GM23338 (cell line): ENCODE measurements at regions not wholly inside any gene's neighbourhood (a gene's known extent, or its start where the extent isn't known, plus 50 kb on each side); places are given as distances from the start of the nearest gene placed in this dataset.

Experiments
- ATAC-seq: fragments of 200-7000 bp; cut with Tn5 transposase; 3 replicates; pipeline ENCODE4 v1.9.1; 2020
- DNase-seq: peaks from one replicate; pipeline ENCODE4 v3.0.0-alpha.2; 2015; ENCODE audit warnings: low spot score
- H2AFZ ChIP-seq: fragments of 200-600 bp; sonication (generic); 2 replicates; pipeline ENCODE4 v1.8.0; 2016; ENCODE audit warnings: antibody characterized with exemption, mild to moderate bottlenecking, moderate library complexity
- H3F3A ChIP-seq: fragments of 200-600 bp; sonication (generic); replicated peaks from 2 replicates; pipeline ENCODE4 v1.8.0; 2017; ENCODE audit warnings: antibody characterized with exemption, mixed run types, low read depth
- H3K27ac ChIP-seq: fragments of 200-600 bp; sonication (generic); 2 replicates; pipeline ENCODE4 v1.6.1; 2016; ENCODE audit warnings: low read depth
- H3K27me3 ChIP-seq: fragments of 200-600 bp; sonication (generic); 2 replicates; pipeline ENCODE4 v1.8.0; 2016; ENCODE audit warnings: mild to moderate bottlenecking, mixed run types, moderate library complexity; ENCODE audit not compliant: insufficient read depth
- H3K36me3 ChIP-seq: fragments of 200-600 bp; sonication (generic); 2 replicates; pipeline ENCODE4 v1.8.0; 2016; ENCODE audit warnings: mild to moderate bottlenecking; ENCODE audit not compliant: insufficient read depth
- H3K4me1 ChIP-seq: fragments of 200-600 bp; sonication (generic); 2 replicates; pipeline ENCODE4 v1.8.0; 2016; ENCODE audit warnings: mild to moderate bottlenecking, moderate library complexity; ENCODE audit not compliant: insufficient read depth
- H3K4me2 ChIP-seq: fragments of 200-600 bp; sonication (generic); 2 replicates; pipeline ENCODE4 v1.7.1; 2017; ENCODE audit warnings: mixed run types
- H3K4me3 ChIP-seq: fragments of 200-600 bp; sonication (generic); 2 replicates; pipeline ENCODE4 v1.6.1; 2016; ENCODE audit warnings: mixed run types
- H3K79me2 ChIP-seq: fragments of 200-600 bp; sonication (generic); replicated peaks from 2 replicates; pipeline ENCODE4 v1.8.0; 2017; ENCODE audit warnings: mild to moderate bottlenecking; ENCODE audit not compliant: insufficient read depth
- H3K9me2 ChIP-seq: fragments of 200-600 bp; sonication (generic); 2 replicates; pipeline ENCODE4 v1.8.0; 2017; ENCODE audit not compliant: insufficient read depth
- H4K20me1 ChIP-seq: fragments of 200-600 bp; sonication (generic); replicated peaks from 2 replicates; pipeline ENCODE4 v1.8.0; 2017; ENCODE audit warnings: mild to moderate bottlenecking; ENCODE audit not compliant: insufficient read depth
- H3K27ac Mint-ChIP-seq: 2 replicates; pipeline ENCODE4 v1.8.0; 2020; ENCODE audit warnings: inconsistent platforms, mild to moderate bottlenecking, moderate library complexity, mixed read lengths
- H3K27me3 Mint-ChIP-seq: 3 replicates; pipeline ENCODE4 v1.8.0; 2022; ENCODE audit warnings: low read depth, mild to moderate bottlenecking, moderate library complexity, mixed read lengths, inconsistent platforms; ENCODE audit not compliant: insufficient read depth, poor library complexity
- H3K36me3 Mint-ChIP-seq: 3 replicates; pipeline ENCODE4 v1.8.0; 2021; ENCODE audit warnings: low read depth, mild to moderate bottlenecking, inconsistent platforms, moderate library complexity, mixed read lengths
- H3K4me1 Mint-ChIP-seq: 3 replicates; pipeline ENCODE4 v1.8.0; 2020; ENCODE audit warnings: mild to moderate bottlenecking, inconsistent platforms, mixed read lengths
- H3K4me3 Mint-ChIP-seq: 3 replicates; pipeline ENCODE4 v1.8.0; 2021; ENCODE audit warnings: moderate library complexity, mild to moderate bottlenecking, inconsistent platforms, mixed read lengths
- H3K9me3 Mint-ChIP-seq: 3 replicates; pipeline ENCODE4 v1.8.0; 2020; ENCODE audit warnings: moderate library complexity, mild to moderate bottlenecking, inconsistent platforms, mixed read lengths
- CREB1 ChIP-seq: fragments of 250-450 bp; sonication (Bioruptor Pico); IDR thresholded peaks from 2 replicates; pipeline ENCODE4 v1.5.0; 2020; ENCODE audit warnings: low read depth, mild to moderate bottlenecking, moderate library complexity
- CTCF ChIP-seq, 2 experiments: fragments of 200-600 bp in 1 of 2; sonication (generic) in 1 of 2; conservative IDR thresholded peaks; 2 replicates each; pipeline versions ENCODE4 v1.5.1 to v1.6.1; 2016 to 2017; ENCODE audit warnings: antibody characterized with exemption in 2 of 2, low read depth in 2 of 2, mild to moderate bottlenecking in 2 of 2, moderate library complexity in 1 of 2
- ETS1 ChIP-seq: IDR thresholded peaks from 2 replicates; pipeline ENCODE4 v1.6.1; 2016; ENCODE audit warnings: antibody characterized with exemption
- EZH2phosphoT487 ChIP-seq: fragments of 200-600 bp; sonication (generic); IDR thresholded peaks from one replicate; pipeline ENCODE4 v1.8.1; 2018; ENCODE audit warnings: antibody characterized with exemption; ENCODE audit not compliant: unreplicated experiment
- JUNB ChIP-seq: IDR thresholded peaks from one replicate; pipeline ENCODE4 v1.6.1; 2016; ENCODE audit warnings: antibody characterized with exemption; ENCODE audit not compliant: unreplicated experiment
- NANOG ChIP-seq: IDR thresholded peaks from 2 replicates; pipeline ENCODE4 v1.6.1; 2016; ENCODE audit warnings: antibody characterized with exemption, borderline replicate concordance
- POLR2AphosphoS5 ChIP-seq: IDR thresholded peaks from 2 replicates; pipeline ENCODE4 v1.6.1; 2016; ENCODE audit warnings: antibody characterized with exemption, low read depth
- REST ChIP-seq: IDR thresholded peaks from one replicate; pipeline ENCODE4 v1.6.1; 2018; ENCODE audit warnings: antibody characterized with exemption; ENCODE audit not compliant: unreplicated experiment
- STAT1 ChIP-seq: IDR thresholded peaks from one replicate; pipeline ENCODE4 v1.6.1; 2016; ENCODE audit warnings: antibody characterized with exemption; ENCODE audit not compliant: unreplicated experiment
- ZNF114 ChIP-seq: fragments of 250-450 bp; sonication (Bioruptor Pico); IDR thresholded peaks from 2 replicates; pipeline ENCODE4 v1.5.0; 2020; ENCODE audit warnings: mild to moderate bottlenecking, moderate library complexity
- ZNF331 ChIP-seq: fragments of 250-450 bp; sonication (Bioruptor Pico); IDR thresholded peaks from 2 replicates; pipeline ENCODE4 v1.5.0; 2020; ENCODE audit warnings: low read depth, mild to moderate bottlenecking, moderate library complexity

GRCh38 chr13:75985132-75985531 is 349.0 kb downstream of the LMO7 start (continued):
- TF ChIP-seq STAT1, result no peak
- no peak for TF ChIP-seq CTCF (conservative IDR thresholded peaks at IDR 0.05; ENCODE audit: low read depth in 2 of 2)
- TF ChIP-seq ETS1, result no peak
- no peak for TF ChIP-seq ZNF114
- TF ChIP-seq NANOG, result no peak
- no peak for TF ChIP-seq CREB1 (CRISPR knock-in tag)
- TF ChIP-seq EZH2phosphoT487, result no peak

- ATAC-seq (no peak), DNase-seq (no peak)
- H3K79me2 ChIP-seq, result no peaks in the 10 kb centered on the region
- no peak overlapping the region for H3K27ac ChIP-seq
- H3K4me3 Mint-ChIP-seq, result no peak overlapping the region
- H3K27me3 ChIP-seq, result no peaks in the 10 kb centered on the region
- H2AFZ ChIP-seq, result no peak overlapping the region
- no peaks in the 10 kb centered on the region for H3K36me3 ChIP-seq
- no peaks in the 10 kb centered on the region for H3K36me3 Mint-ChIP-seq
- H3K27me3 Mint-ChIP-seq, result no peaks in the 10 kb centered on the region
- H3K9me3 Mint-ChIP-seq, result no peaks in the 10 kb centered on the region
- H3K4me1 Mint-ChIP-seq, result no peaks in the 10 kb centered on the region; the same call in 2 of the 3 replicates
- no peak overlapping the region for H3K4me2 ChIP-seq
- no peaks in the 10 kb centered on the region; the same call in 1 of the 2 replicates for H3K9me2 ChIP-seq
- H3K27ac Mint-ChIP-seq, result no peak overlapping the region
- no peaks in the 10 kb centered on the region for H3F3A ChIP-seq
- H4K20me1 ChIP-seq, result no peaks in the 10 kb centered on the region; the same call in 1 of the 2 replicates
- no peak for TF ChIP-seq EZH2phosphoT487
- TF ChIP-seq JUNB, result no peak
- H3K4me3 ChIP-seq, result no peak overlapping the region
- no peaks in the 10 kb centered on the region for H3K4me1 ChIP-seq
Measured at GRCh38 chr13:75978818-75979217, 342.7 kb downstream of the LMO7 start.

- no peak for ATAC-seq
- Mint-ChIP-seq H3K36me3 (no peaks in the 10 kb centered on the region), H3K9me3 (no peaks in the 10 kb centered on the region), H3K4me3 (no peak overlapping the region), H3K27me3 (no peaks in the 10 kb centered on the region), H3K4me1 (peaks cover 4% of the 10 kb centered on the region; the same call in 2 of the 3 replicates), H3K27ac (no peak overlapping the region)
- Histone ChIP-seq H3F3A (no peaks in the 10 kb centered on the region), H3K4me2 (no peak overlapping the region), H3K79me2 (no peaks in the 10 kb centered on the region), H3K4me3 (no peak overlapping the region), H3K36me3 (no peaks in the 10 kb centered on the region; the same call in 1 of the 2 replicates), H4K20me1 (no peaks in the 10 kb centered on the region), H2AFZ (0 out of 2 replicates have a peak overlapping the region, but pooled peaks have one; percentile 61), H3K27ac (no peak overlapping the region), H3K9me2 (no peaks in the 10 kb centered on the region), H3K4me1 (peaks cover 4% of the 10 kb centered on the region), H3K27me3 (no peaks in the 10 kb centered on the region)
- no peak for DNase-seq
- TF ChIP-seq NANOG (no peak), ETS1 (no peak), POLR2AphosphoS5 (no peak), EZH2phosphoT487 (no peak), STAT1 (no peak), ZNF331 (CRISPR knock-in tag) (no peak), CREB1 (CRISPR knock-in tag) (no peak), JUNB (no peak), CTCF (conservative IDR thresholded peaks at IDR 0.05; ENCODE audit: low read depth in 2 of 2) (no peak), REST (no peak)
Measured at GRCh38 chr13:75968103-75968838, 332.1 kb downstream of the LMO7 start.
